ENCODE measurements at regions not wholly inside any gene's neighbourhood (a gene's known extent, or its start where the extent isn't known, plus 50 kb on each side); places are given as distances from the start of the nearest gene placed in this dataset.

DNA sequence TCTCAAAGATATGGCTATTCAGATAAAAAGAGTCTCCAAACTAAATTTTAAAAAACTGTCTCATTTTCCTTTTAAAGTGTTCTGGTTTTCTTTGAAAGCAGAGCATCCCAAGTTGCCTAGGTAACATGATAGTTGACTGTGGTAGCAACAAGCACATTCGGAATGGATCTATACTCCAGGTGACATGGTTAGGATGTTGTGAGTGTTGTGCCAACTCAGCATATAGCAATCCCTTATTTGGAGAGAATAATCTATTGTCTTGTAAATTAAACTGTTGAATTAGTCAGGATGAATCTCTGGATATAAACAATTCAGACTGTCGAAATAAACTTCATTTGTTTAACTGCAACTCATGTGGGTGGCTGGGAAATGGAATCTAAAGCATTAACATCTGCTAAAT is 418.6 kb downstream of the TUSC7 start:
- DNase-seq (ENCODE audit: low read depth), result no peak

DNA sequence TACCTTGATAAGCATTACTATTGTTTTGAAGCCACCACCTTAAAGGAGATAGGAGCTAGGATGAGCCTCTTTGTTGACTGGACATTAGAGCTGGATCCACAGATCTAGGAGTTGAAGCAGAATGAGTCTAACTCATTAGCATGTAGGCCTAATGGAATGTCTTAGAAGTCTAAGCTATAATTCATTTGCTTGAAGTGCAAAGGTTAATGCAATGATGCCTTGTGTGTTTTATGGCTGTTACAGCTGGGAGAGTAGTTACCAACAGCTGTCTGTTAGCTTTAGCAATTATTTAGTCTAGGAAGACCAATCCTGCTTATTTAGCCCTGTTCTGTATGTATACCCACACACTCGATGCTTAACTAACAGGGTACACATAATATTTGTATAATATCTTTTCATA is 419.3 kb downstream of the TUSC7 start:
- DNase-seq (ENCODE audit: low read depth), result no peak

DNA sequence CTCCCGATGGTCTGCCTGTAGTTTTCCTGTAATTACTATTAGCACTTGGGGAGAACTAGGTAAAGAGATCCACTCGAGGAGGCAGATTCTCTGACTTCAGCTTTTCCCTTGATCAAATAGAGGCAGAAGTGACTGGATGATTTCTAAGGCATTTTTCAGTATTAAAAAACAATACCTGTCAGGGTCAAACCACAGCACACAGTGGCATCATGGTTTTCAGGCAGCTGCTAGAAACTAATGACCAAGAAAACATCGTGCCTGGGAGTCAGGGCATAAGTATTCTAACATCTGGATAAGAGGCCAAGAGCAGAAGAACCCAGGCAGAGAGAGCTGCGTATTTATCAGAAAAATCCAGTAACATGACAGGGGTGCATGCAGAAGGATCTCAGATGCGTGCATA is 419.9 kb downstream of the TUSC7 start:
- no peak for DNase-seq (ENCODE audit: low read depth)

DNA sequence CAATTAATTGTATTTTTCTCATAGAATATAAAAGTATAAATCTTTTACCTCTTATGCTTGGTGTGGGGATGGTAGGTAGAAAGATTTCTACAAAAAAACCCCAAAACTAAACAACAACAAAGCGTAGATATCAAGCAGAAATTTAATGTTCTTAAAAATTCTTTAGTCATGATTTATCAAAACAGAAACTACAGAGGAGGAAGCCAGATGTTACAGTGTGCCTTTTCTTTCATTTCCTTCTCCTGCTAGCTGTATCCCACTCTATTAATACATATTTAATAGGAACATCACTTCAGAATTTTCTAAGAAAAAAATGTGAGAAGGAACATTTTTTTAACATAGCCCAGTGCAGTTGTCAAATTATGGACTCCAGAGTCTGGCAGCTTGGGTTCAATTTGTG is 420.6 kb downstream of the TUSC7 start:
- no peak for DNase-seq (ENCODE audit: low read depth)

DNA sequence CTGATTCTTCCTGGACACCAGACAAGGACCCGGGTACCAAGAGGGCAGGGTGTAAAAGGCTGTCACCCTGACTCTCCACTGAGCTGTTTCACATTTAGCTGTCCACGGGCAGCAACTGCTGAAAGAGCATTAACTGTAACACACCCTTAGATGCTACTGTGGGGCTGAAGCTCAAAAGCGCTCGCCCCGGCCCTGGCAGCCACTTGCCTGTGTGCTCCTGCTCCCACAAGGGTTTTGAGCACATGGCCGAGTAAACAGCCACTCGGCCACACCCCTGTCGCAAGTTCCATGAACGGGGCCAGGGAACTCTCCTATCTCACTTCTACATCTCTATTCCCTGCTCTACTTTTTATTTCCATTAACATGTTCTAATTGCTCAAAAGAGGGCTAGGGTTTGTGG is 421.7 kb downstream of the TUSC7 start:
- DNase-seq (ENCODE audit: low read depth), result no peak

DNA sequence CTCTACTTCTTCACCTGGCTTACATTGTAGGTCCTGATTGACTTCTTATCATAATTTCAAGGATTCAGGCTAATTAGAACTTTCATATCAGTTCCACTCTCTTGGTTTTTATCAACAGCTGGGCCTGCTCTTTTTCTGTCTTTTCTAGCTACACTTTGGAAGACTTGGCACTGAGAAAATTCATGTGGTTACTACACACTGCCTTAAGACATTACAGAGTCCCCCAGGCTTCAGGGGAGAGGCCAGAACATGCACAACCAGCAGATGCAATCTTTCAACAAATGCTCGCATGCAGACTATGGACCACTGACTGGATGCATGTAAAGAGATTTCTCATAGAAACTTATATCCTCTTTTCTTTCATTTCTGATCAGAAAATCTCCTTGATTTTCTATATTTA is 423.5 kb downstream of the TUSC7 start:
- DNase-seq (ENCODE audit: low read depth), result no peak

DNA sequence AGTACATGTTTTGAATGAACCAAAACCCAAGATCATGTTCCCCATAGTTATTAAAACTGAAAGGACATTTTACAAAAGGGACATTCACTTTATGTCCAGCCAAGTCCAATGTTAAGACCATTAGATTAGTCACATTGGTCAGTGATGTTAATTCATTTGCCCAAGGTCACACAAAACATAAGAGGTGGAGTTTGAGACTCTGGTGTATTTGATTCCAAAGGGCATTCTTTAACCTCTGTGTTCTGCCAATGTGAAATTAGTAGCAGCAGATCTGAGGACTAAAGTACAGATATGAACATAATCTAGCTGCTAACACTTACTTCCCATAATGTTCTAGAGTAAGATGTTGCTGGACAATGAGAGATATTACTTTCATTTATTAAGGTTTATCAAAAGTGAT is 425.6 kb downstream of the TUSC7 start:
- no peak for DNase-seq (ENCODE audit: low read depth)

DNA sequence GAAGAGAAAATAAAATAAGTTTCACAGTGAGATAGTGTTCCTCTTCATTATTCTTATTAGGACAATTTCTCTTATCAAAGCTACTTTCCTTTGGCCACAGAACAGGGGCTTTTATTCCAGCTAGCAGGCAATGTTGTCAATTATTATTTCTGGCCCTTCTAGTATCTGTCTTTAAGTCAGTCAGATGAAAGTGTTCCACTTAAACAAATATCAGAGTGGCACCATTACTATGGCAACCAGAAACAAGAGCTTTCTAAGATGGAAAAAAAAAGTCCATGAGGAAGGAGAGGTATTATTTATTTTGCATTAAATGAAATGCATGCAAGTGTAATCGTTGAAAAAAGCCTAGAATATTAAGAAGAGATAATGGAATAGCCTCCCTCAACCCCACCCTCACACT is 426.4 kb downstream of the TUSC7 start:
- DNase-seq (ENCODE audit: low read depth), result no peak

DNA sequence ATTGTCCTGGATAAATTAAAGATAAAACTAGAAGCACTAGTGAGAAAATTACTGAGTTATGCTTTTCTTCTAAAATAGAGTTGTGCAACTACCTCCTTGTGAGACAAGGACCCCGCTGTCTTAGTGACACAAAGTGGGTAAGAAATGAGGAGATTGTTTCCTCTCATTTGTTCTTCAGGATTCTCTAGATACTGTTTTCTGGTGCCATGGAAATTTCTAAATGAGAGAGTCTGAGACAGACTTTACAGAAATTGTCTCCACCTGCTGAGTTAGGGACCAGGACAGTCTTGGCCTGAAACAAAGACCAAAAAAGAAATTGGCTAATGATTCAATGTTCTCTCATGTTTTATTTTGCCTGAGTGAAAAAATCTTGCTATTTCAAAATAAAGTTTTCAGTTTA is 427.5 kb downstream of the TUSC7 start:
- no peak for DNase-seq (ENCODE audit: low read depth)

DNA sequence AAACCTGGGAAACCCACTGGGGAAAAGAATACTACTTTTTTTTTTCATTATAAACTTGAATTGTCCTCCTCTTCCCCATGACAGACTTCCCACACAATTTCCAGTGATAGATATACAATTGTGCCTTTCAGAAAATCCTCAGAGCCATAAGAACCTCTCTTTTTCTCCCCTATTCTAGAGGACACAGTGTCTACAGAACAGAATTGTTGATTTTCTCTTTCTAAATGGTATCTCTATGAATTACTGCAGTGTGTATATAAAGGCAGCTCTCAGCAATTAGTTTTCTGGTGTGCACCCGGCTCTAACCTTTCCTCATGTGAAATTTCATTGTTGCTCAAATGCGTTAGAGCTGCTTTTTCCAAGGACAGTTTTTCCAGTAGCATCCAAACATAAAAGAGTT is 430.1 kb downstream of the TUSC7 start:
- DNase-seq (ENCODE audit: low read depth), result no peak

DNA sequence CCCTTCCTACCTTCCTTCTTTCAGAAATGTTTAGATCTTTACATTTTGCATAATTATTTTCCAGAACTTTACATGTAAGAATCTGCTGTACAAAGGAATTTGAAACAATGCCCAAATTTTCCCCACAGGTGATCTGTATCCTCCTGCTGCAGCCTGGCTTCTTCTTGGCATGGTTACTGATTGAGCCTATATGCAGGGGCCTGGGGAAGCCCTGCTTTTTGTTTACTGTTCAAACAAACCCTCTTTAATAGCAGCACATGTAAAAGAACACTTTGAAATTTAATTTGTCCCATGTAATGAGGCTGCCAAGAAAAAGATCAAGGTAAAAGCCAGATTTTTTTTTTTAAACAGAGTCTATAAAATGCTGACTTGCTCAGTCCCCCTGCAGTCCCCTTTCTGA is 432.2 kb downstream of the TUSC7 start:
- no peak for DNase-seq (ENCODE audit: low read depth)

DNA sequence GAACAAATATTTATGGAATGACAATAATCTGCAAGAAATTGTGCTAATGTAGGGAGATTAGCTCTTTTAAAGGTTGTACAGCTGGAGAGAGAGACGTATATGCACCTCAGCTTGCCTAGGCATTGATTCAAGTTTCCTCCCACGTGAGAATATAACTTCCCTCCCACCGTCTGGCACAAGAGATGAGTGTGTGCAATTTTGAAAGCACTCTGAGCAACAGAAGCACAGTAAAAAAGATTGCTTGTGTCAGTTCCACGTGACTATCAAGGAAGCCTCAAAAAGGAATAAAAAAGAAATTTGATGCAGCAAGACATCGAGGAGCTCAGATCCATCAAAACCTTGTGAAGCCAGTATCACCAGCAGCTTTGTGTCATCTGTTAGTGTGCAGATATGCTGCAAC is 435.3 kb downstream of the TUSC7 start:
- DNase-seq (ENCODE audit: low read depth), result no peak

DNA sequence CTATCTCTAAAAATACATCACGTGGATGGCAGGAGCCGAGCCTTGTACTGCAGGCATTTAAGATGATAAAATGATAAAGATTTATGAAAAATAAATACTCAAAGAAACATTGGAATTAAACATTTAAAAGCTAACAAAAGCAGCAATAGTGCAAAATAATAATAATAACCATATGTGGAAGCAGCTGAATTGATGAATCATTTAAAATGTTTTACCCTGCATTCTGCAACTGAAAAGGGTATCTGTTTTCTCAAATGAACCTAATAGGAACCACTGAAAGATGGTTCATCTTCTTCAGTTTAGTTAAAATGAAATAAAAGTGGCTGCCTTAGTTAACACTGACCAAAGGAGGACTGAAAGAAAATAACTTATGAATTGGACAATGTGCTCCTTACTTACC is 436.1 kb downstream of the TUSC7 start:
- DNase-seq (ENCODE audit: low read depth), result no peak

DNA sequence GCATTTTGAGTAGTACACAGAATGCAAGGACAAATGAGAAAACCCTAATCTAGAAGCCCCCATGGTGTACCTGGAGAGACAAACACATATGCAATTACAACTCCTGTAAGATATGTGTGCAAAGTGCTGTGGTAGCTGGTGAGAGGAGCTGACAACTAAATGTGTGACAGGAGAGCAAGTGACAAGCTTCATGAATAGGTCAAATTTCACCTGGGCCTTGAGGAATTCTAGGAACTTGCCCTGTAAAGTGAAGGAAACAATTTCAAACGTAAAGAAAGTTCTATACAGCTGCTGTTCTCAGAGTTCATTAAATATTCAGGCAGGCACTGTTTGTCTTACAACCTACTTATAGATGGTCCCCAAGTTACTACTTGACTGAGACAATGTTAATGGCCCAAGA is 437.0 kb downstream of the TUSC7 start:
- no peak for DNase-seq (ENCODE audit: low read depth)

DNA sequence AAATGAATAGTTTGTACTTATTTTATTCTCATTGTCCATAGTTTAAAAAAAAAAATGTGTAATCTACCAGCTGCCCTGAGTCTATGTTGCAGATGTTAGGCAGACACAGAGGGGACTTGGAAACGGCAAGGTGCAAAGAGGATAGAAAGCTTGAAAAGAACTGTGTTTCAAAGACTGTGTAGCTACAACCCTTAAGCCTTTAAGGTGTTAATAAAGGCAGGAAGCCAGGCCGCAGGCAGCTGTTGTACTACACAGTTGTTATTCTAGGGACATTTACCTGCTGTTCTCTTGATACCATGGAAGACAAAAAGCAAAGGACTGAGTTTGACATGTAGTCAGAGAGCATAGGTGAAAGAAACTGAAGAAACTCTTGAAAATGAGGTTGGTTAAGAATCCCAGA is 440.0 kb downstream of the TUSC7 start:
- DNase-seq (ENCODE audit: low read depth), result no peak

DNA sequence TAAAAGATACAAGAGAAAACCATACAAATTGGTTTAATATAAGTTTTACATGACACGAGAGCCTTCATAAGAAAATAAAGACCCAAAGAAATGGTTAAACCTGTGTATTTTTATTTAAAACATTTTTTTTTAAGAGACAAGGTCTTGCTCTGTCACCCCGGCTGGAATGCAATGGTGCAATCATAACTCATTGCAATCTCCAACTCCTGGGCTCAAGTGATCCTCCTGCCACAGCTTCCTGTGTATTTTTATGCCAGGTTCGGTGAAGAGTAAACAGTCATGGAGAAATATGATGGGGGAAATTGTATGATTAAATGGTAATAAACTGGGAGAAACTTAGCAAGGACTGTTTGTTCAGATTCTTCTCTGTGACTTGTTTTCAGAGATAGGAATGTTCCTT is 441.0 kb downstream of the TUSC7 start:
- no peak for DNase-seq (ENCODE audit: low read depth)

DNA sequence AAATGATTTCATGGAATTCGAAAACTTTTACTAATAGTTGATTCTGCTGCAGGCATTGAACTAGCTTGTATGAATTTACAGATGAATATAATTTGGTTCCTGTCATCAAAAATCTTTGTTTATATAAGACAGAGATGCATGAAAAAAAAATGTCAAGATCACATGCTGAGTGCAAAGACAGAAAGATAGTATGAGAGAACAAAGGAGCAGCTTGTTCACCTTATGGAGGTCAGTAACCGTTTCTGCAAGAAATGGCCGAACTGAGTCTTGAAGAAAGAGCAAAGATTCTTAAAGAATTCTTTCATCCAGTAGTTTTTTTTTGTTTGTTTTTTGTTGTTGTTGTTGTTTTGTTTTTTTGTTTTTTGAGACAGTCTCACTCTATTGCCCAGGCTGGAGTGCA is 450.6 kb downstream of the TUSC7 start:
- DNase-seq (ENCODE audit: low read depth), result no peak

DNA sequence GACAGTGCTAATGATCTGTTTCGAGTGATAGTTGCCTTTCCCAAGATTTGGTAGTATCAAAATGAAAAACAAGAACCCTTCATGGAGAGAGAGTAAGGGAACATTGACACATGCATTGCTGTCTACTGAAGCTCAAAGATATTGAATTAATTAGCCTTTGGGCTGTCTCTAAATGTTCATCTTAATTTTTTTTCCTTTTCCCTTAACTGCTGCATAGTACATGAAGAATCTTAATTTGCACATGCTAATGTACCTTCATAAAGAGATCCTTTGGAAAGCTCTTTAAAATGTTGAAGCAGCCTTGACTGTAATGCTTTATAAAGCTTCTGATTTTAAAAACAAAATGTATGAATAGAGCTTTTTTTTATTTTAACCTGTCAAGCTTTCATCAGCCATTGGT is 452.2 kb downstream of the TUSC7 start:
- no peak for DNase-seq (ENCODE audit: low read depth)

DNA sequence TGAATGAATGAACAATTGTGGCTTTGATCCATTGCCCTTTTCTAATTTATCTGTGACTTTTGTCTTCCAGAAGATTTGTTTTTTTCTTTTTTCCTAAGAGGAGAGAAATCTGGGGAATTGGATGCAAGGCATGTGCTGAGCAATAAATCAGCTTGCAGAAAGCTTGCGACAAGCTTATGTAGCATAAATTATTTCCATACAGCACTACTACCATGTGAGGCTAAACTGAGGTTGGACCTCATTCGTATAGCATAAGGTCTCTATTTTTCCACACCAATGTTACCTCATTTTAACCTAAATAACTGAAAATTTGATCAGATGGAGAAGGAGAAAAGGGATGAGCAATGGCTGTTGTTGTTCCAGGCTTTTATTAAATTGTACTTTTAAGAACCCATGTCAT is 455.6 kb downstream of the TUSC7 start:
- DNase-seq (ENCODE audit: low read depth), result no peak

DNA sequence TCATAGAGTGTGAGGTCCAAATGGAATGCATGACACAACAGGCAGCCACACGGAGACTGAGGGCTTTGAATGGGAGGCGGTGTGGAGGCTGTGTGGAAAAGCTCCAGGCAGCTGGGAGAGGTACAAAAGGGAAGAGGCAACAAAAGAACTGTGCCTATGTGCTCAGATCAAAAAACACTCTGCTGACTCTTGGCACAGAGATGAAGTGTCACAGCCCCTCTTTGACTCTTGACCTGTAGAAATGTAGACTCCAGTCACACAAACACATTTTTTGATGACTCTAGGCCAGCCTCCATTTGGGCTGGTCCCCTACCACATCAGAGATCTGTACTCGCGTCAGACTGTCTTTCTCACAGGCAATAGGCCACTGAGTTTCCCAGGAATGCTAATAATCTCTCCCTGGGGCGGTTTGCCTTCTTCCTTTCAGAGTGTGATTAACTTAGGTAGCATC is 456.0 kb downstream of the TUSC7 start:
- no peak for DNase-seq (ENCODE audit: low read depth)

DNA sequence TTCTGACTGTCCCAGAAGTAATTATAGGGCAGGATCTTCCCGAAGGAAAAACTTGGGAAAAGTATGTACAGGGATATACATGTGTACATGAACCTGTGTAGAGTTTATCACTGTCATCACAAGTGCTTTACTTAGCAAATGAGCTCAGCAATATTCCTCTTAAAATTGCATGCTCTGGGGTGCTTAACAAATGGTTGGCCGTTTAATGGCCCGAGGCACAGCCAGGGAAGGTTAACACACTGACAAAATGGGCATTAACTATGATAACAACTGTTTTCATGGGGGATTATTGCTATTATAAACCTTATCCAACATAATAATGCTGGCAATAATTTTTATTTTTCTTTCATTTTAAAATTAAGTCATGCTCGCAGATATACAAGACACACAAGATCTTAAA is 459.3 kb downstream of the TUSC7 start:
- no peak for DNase-seq (ENCODE audit: low read depth)

DNA sequence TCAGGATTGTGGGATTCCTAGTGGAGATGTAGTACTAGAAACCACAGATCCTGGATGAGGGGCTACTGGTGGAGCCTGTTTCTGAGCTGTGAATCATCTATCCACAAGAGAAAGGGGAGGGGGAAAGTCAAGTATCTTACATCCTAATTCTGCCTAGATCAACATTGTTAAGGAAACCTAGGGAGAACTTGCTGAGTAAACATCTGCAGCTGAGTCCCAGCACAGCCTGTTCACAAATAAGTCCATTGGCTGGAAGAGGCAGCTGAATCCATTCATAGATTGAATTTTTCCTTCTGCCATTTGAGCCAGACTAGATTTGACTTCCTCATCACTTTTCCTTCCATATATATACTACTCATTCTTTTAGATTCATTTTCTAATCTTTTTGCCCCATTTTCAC is 460.5 kb downstream of the TUSC7 start:
- no peak for DNase-seq (ENCODE audit: low read depth)

DNA sequence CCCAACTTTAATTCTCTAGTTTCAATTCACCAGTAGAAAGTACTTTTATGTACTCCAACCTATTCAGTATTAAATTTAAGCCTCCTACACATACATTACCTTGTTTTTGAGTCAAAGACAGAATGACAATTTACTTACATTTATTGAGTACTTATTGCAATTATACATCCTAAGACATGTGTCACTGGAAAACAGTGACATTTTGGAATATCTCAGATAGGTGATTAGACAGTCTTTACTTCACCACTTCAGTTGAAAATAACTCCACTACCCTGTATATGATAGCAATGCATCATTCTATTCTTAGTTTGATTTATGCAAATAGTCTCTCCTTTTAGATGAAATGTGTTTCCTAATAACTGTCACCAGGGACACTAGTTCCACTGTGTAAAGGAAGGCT is 461.5 kb downstream of the TUSC7 start:
- DNase-seq (ENCODE audit: low read depth), result no peak

DNA sequence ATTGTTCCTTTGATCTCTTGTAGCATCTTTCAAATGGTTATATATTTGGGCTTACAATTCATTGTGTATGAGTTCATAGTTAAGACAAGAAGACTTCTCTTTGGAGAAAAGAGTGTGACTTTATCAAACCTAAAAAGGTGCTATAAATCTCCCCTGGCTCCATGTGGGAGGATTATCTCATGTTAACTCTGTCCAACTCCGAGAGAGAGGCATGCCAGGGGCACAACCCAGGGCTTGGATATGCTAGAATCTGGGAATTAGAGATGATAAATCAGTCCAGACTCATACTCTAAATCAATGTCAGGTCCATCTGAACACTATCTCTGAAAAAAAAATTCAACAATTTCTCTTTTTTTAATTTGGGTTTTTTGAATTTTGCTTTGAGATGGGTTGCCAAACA is 462.8 kb downstream of the TUSC7 start:
- no peak for DNase-seq (ENCODE audit: low read depth)

DNA sequence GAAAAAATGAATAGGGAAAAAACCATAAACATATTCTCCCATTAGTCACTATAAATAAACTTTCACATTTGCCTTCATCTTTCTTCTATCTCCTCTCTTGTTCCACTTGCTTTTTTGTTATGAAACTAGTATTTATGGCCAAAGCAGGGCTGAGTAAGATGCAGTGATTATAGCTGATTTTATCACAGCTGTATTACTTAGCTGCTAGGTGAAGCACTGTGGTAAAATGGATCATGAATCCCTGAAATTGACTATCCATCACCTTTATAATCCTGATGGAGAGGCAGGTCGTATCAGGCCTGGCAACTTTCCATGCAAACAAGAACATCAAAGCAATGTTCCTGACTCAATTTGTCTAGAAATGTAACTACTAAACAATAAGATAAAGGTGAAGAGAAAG is 471.6 kb downstream of the TUSC7 start:
- no peak for DNase-seq (ENCODE audit: low read depth)

Data from stimulated activated CD8-positive, alpha-beta memory T cell treated with anti-CD3 and anti-CD28 coated beads, Interleukin-12 subunit alpha, Interleukin-12 subunit beta, amount 100 ng/mL, for 1 hour (primary cell).